ENCODE measurements at regions not wholly inside any gene's neighbourhood (a gene's known extent, or its start where the extent isn't known, plus 50 kb on each side); places are given as distances from the start of the nearest gene placed in this dataset.

DNA sequence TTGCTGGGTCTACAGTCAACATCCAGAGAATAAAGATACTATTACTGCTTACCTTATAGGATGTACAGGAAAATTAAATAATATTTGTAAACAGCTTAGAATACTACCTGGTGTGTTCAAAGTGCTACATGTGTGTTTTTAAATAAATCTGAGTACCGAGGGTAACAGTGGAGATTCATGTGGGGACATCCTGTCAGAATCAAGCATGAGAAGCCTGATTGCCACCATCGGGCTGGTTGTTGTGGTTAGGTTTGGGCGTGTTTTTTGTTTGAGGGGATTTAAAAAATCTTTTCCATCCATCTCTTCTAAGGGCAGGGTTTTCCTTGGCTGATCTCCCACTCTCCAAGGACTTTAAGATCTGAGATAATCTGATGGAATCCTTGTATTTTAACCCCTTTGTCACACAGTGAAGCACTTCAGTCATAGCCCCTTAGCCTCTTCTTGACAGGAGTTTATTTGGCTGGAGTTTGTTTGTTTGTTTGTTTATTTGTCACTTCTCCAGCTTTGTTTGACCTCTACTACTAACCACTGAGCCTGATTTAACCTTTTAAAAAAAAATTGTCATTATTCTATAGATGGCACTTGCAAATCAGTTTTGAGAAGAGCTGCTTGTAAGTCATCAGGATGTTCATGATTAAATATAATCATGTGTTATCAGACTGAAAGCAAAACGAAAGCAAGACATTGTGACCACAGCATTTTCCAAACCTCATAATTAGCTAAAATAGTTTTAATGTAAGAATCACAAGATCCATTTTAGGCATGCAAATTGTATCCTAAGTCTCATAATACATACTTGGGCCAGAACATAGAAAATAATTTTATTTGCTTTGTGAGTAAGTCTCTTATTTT, 72.8 kb upstream of the RARB start:
- no peak for TF ChIP-seq EZH2 (IDR thresholded peaks at IDR 0.05; ENCODE audit: low read depth, unreplicated experiment)
- TF ChIP-seq, protein P1, sequence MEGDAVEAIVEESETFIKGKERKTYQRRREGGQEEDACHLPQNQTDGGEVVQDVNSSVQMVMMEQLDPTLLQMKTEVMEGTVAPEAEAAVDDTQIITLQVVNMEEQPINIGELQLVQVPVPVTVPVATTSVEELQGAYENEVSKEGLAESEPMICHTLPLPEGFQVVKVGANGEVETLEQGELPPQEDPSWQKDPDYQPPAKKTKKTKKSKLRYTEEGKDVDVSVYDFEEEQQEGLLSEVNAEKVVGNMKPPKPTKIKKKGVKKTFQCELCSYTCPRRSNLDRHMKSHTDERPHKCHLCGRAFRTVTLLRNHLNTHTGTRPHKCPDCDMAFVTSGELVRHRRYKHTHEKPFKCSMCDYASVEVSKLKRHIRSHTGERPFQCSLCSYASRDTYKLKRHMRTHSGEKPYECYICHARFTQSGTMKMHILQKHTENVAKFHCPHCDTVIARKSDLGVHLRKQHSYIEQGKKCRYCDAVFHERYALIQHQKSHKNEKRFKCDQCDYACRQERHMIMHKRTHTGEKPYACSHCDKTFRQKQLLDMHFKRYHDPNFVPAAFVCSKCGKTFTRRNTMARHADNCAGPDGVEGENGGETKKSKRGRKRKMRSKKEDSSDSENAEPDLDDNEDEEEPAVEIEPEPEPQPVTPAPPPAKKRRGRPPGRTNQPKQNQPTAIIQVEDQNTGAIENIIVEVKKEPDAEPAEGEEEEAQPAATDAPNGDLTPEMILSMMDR (conservative IDR thresholded peaks at IDR 0.05; ENCODE audit: low read depth in 2 of 2): no peak
- TF ChIP-seq POLR2AphosphoS5 (IDR thresholded peaks at IDR 0.05; ENCODE audit: low read depth): no peak
